HG02623 (cell line): ENCODE measurements at regions not wholly inside any gene's neighbourhood (a gene's known extent, or its start where the extent isn't known, plus 50 kb on each side); places are given as distances from the start of the nearest gene placed in this dataset.

Experiments used
- ATAC-seq: cut with Tn5 transposase; IDR thresholded peaks from one replicate; pipeline ENCODE4 v1.9.1; 2021; ENCODE audit warnings: moderate library complexity; ENCODE audit not compliant: unreplicated experiment

DNA sequence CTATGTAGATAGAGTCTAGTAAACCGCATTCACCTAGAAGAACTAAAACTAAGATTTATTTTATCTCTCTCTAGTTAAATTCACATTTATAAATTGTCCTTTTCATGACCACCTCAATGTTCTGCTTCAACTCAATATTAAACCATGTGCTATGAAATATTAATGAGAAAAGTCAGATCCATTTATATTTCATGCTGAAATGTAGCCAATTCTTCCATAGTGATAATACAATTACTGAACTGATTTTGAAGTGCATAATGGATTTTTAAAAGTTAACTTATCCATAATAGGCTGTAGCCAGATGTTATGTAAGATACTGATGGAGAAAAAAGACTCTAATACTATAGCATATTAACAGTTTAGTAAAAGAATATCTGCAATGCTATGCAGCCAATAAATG, 479.7 kb upstream of the PCDH15 start:
- no peak for ATAC-seq

DNA sequence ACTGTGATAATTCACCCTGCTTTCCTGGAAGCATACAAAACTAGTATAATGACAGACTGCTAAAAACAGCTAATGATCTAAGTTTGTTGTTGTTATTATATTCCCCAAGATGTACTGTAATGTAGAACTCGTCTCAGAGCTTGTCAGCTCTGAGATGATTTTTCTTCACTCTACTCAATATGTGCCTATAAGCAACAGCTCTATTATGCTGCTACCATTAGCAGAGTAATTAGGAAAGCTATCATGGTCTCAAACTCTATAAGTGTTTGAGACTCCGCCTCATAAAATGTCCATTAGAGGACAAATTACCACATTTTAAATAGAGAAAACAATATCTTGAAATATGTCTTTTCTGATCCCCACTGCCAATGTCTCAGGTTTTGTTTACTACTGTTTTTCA, 476.5 kb upstream of the PCDH15 start:
- no peak for ATAC-seq

DNA sequence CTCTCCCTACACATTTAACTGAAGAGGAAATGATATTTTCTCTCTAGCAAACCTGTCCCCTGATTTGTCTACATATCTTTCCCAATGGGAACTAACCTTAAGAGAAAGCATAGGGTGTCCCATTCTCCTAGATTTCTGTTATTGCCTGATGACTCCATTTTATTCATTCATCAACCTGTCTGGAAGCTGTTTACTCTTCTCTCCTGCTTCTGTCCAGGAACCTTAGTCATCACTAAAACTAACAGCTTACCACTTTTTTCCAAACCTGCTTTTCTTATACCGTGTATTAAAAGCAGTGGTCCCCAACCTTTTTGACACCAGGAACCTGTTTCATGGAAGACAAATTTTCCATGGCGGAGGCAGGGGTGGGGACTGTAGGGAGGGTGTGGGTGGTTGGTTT, 473.3 kb upstream of the PCDH15 start:
- ATAC-seq = no peak

DNA sequence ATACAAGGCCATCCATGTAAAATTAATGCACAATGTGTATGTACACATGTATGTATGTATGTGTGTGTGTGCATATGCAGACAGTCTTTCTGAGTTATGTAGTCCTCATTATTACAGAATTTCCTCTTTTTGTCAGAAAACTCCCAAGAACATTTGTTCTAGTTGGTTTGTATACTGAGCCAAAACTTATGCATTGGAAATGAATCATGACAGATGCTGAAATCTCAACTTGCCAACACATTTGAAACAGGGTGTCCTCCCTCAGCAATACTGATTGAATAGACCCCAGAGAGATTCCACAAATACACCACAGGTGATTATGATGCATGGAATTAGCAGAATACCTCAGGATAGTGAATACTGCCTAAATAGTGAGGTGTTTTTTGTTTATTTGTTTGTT, 472.9 kb upstream of the PCDH15 start:
- no peak for ATAC-seq

- ATAC-seq = no peak
Measured at GRCh38 chr10:55272886-55273285, 471.9 kb upstream of the PCDH15 start.

DNA sequence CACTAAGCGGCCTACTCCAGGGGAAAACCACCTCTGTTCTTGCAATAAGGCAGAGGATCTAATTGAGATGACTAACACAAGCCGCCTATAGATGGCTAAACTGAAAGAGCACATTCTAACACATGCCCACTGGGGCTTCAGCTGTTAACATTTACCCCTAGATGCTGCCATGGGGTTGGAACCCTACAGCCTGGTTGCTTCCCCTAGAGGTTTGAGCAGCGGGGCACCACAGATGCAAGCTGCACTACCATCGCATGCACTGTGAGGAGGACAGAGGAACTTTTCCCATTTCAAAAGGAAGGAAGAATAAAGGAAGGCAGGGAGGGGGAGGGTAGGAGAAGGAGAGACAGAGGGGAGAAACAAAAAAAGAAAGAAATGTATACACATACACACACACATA, 465.8 kb upstream of the PCDH15 start:
- no peak for ATAC-seq

GRCh38 chr10:55263327-55263726, 462.3 kb upstream of the PCDH15 start:
- no peak for ATAC-seq

GRCh38 chr10:55242544-55242943, 441.5 kb upstream of the PCDH15 start:
- no peak for ATAC-seq

- no peak for ATAC-seq
Measured at GRCh38 chr10:55237462-55237861, 436.4 kb upstream of the PCDH15 start.

- ATAC-seq = peak; percentile 95
Measured at GRCh38 chr10:55233505-55233904, 432.5 kb upstream of the PCDH15 start.

DNA sequence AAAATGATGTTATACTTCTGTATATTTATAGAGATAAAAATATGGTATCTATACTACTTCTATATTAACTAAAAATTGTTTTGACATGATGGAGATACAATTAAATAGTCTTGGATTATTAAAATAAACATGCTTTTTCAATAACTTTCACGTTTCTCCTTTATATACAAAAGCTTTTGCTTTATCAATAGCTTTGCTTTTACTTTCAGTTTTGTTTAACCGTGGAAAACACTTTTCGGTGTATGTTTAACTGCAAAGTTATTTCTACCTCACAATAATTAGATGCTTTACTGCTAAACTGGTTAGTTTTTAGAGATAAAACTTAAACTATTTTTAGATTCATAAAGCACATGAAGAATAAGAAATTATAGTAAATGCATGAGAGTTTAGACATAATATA, 432.1 kb upstream of the PCDH15 start:
- no peak for ATAC-seq

DNA sequence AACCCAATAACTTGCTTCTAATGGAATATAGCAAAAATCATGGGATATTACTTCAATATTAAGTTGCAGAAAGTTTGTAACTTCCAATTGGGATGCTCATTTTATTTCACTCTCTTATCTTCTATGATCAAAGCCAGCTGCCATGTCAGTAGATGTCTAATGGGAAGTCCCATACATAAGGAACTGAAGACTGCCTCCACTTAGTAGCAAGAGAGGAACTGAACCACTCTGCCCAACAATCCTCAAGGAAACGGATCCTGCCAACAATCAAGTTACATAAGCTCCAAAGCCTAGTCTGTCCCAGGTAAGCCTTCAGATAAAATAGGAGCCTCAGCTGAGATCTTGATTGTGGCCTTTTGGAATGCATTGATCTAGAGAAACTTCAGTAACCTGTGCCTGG, 431.5 kb upstream of the PCDH15 start:
- no peak for ATAC-seq

DNA sequence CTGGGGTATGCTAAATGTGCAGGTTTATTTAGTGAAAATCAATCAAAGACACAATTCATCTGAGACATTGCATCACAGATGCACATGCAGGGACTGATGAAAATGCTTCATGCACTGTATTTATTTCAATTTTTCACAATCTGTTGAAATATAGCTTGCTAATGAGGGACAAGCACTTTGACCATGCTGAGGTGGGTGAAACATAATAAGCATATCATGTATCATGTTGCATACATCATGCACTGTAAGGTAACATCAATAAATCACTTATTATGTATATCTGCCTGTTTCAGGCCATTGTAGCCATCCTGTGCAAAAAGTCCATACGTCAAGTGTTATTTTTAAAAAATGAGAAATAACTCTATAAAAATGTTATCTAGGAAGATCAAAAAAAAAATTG, 426.9 kb upstream of the PCDH15 start:
- no peak for ATAC-seq

GRCh38 chr10:55224007-55224781, 423.2 kb upstream of the PCDH15 start:
- ATAC-seq = no peak

- ATAC-seq = no peak
Measured at GRCh38 chr10:55223352-55223751, 422.3 kb upstream of the PCDH15 start.

DNA sequence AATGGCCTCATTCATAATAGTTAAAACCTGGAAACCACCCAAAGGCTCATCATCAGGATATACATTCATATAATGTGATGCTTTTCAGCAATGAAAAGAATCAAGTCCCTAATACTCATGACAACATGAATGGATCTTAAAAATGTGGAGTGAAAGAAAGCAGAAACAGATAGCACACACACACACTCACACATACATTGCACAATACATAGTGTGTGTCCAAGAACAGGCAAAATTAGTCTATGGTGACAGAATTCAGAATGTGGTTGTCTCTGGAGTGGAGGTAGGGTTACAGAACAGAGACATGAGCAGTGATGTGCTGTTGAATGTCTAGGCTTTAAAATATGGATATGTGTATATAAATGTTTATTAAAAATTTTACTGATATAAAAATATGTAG, 419.9 kb upstream of the PCDH15 start:
- ATAC-seq = no peak

DNA sequence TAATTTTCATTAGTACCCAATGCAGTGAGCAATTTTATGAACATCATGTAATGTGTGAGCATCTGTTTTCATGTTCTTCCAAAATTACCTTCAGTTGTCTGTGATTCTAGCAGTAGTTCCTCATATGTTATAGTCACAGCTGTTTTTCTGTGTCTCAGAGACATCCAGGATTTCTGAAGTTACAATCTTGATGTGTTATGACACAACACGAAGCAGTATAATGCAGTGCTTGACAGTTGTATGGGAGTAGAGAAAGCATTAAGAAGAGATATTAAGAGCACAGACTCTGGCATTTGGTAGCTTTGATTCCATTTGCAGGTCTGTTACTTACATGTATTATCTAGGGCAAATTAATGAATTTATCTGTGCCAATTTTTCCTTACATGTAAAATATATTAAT, 414.7 kb upstream of the PCDH15 start:
- no peak for ATAC-seq

DNA sequence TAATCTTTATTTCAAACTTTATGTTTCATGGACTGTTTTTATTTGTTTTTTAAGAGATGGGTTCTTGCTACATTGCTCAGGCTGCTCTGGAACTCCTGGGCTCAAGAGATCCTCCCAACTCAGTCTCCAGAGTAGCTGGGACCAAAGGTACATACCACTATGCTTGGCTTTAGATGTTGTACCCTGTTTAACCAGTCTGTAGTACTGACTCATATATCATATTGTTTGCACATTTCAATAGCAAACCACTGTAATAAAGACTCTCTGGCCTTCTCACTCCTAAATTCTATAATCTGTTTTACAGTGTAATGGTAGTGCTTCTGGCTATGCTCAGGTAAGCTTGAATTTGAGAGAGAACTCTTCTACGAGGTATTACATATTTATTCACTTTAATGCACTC, 413.6 kb upstream of the PCDH15 start:
- ATAC-seq = no peak

DNA sequence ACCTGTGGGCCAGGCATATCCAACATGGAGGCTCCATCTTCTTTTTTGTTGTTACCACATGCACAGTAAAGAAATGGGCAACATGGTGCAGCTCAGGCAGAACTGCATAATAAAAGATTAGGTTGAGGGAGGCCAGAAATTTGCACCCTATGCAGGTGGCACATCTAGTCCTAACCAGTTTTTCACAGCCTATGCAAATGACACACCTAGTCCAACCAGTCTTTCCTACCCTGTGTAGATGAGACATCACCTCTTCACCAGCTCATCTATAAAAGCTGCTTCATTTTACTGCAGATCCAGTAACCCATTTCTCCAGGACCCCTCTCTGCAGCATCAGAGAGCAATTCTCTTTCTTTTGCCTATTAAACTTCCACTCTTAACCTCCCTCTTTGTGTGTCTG, 411.0 kb upstream of the PCDH15 start:
- no peak for ATAC-seq

DNA sequence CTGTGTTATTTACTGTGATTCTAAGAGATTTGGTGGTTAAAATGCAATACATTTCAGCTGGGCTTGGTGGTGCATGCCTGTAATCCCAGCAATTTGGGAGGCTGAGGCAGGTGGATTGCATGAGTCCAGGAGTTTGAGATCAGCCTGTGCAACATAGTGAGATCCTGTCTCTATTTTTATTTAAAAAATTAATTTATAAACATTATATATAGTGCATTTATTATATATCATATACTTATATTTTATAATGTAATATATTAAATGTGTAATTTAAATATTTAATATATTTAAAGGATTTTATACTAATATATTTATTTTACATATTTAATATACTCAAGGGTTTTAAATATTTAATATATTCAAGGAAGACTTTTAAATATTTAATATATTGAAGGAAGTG, 402.8 kb upstream of the PCDH15 start:
- no peak for ATAC-seq

DNA sequence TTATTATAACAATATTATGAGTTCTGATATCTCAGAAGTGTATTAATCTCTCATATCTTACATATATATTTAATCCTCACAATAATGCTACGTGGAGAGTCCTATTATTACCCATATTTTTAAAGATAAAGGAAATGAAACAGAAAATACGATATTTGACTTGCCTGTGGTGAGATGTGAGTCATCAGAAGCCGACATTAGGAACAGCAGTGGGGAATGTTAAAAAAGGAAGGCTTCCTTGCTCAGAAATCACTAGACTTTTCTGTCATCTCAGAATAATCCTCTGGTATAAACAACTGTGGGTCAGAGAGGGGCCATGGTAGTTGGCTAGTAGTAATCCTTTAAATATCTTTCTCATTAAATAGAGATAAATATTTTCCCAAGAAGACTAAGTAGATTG, 402.3 kb upstream of the PCDH15 start:
- peak; percentile 58 for ATAC-seq

- ATAC-seq = no peak
Measured at GRCh38 chr10:55200020-55200419, 399.0 kb upstream of the PCDH15 start.

DNA sequence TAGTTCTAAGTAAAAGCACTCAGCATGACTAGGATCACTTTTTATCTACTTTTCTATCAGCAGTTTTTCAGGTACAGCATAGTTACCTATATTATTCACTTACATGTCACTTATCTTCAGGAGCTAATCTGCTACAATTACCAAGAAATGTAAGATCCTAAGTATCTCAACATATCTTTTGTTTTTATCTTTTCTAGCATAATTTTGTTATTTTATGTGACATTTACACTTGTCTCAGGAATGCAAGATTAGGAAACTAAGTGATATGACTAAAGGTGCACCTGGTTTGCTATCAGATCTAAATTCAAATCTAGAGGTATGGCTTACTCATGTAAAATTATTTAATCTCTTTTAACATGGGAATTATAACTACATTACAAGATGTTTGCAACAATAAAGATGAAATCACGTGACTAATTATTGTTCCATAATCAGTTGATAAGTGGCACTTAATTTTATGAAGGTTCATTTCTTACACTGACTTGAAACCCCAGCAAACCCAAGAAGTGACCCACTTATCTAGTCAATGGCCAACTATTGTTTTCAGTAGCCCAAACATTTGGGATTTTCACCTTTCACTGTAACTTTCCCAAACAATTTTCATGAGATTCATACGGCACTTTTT, 390.3 kb upstream of the PCDH15 start:
- no peak for ATAC-seq
